K562 (cell line): ENCODE measurements at regions not wholly inside any gene's neighbourhood (a gene's known extent, or its start where the extent isn't known, plus 50 kb on each side); places are given as distances from the start of the nearest gene placed in this dataset.

Experiments used
- ATAC-seq: fragments of 200-7000 bp; cut with Tn5 transposase; 3 replicates; pipeline ENCODE4 v1.9.1; 2020; ENCODE audit warnings: moderate library complexity
- BruUV-seq: library from RNA; stranded (reverse); fragments of 400-500 nt; replicated peaks from 2 replicates; lab custom pipeline; 2021; lab: Mats Ljungman, UMichigan
- CTCF ChIA-PET: fragments of 300-600 bp; formaldehyde crosslinking; extraction: SDS; loops from one replicate; lab custom pipeline; 2021; ENCODE audit warnings: low intra/inter-chr PET ratio; lab: Yijun Ruan, JAX
- POLR2A ChIA-PET: fragments of 300-600, 350-650 bp; sonication (Branson Sonifier 250); formaldehyde crosslinking; extraction: SDS; loops from one replicate; lab custom pipeline; 2021; ENCODE audit warnings: antibody characterized with exemption, inconsistent platforms; lab: Yijun Ruan, JAX
- DNase-seq, 4 experiments: peaks; one replicate each; pipeline versions ENCODE4 v3.0.0 to v3.0.0-alpha.2; 2011 to 2018; ENCODE audit warnings: low spot score in 3 of 4, mixed read lengths in 3 of 4; ENCODE audit errors: extremely low read depth in 1 of 4
- FAIRE-seq: peaks from 2 replicates; lab custom pipeline; 2011; peaks lifted over from hg19 to GRCh38; lab: Jason Lieb, UNC
- H2AFZ ChIP-seq: 2 replicates; pipeline ENCODE4 v1.6.0; 2011; ENCODE audit warnings: low read depth, low read length, control low read depth, inconsistent platforms
- H3K27ac ChIP-seq: fragments of 200-600 bp; 3 replicates; pipeline ENCODE4 v1.8.0; 2011; ENCODE audit warnings: low read depth, mild to moderate bottlenecking, control low read depth, inconsistent platforms, low read length, moderate library complexity, mixed read lengths; ENCODE audit errors: extremely low read depth
- H3K27me3 ChIP-seq, 2 experiments: fragments of 300-600 bp in 1 of 2; 2 replicates in 1 of 2; 3 replicates in 1 of 2; pipeline versions ENCODE4 v1.6.0 to v1.8.0; 2011; ENCODE audit warnings: inconsistent platforms in 2 of 2, low read length in 2 of 2, mild to moderate bottlenecking in 1 of 2, mixed read lengths in 1 of 2, moderate library complexity in 1 of 2; ENCODE audit not compliant: control insufficient read depth in 2 of 2, insufficient read depth in 2 of 2
- H3K36me3 ChIP-seq: fragments of 300-600 bp; 3 replicates; pipeline ENCODE4 v1.8.0; 2011; ENCODE audit warnings: mild to moderate bottlenecking, low read length, inconsistent platforms; ENCODE audit not compliant: control insufficient read depth, insufficient read depth
- H3K4me1 ChIP-seq, 2 experiments: fragments of 200-600 bp in 1 of 2; replicated peaks in 1 of 2; 2 replicates in 1 of 2; 3 replicates in 1 of 2; pipeline versions ENCODE4 v1.5.1 to v1.8.0; 2011; ENCODE audit warnings: inconsistent platforms in 2 of 2, low read length in 2 of 2, mild to moderate bottlenecking in 1 of 2, mixed read lengths in 1 of 2, moderate library complexity in 1 of 2; ENCODE audit not compliant: control insufficient read depth in 2 of 2, insufficient read depth in 2 of 2
- H3K4me2 ChIP-seq: 2 replicates; pipeline ENCODE4 v1.6.1; 2011; ENCODE audit warnings: low read length, control low read depth, inconsistent platforms, mixed read lengths; ENCODE audit not compliant: insufficient read depth
- H3K4me3 ChIP-seq: fragments of 200-600 bp; sonication (generic), shearing (Covaris generic); 2 replicates; pipeline ENCODE4 v1.5.1; 2016; ENCODE audit warnings: control low read depth, inconsistent platforms
- H3K79me2 ChIP-seq: fragments of 200-600 bp; 3 replicates; pipeline ENCODE4 v1.8.0; 2011; ENCODE audit warnings: low read length, inconsistent platforms; ENCODE audit not compliant: control insufficient read depth, insufficient read depth
- H3K9ac ChIP-seq, 2 experiments: 2 replicates each; pipeline versions ENCODE4 v1.6.0 to v1.6.1; 2011; ENCODE audit warnings: low read depth in 2 of 2, low read length in 2 of 2, control low read depth in 1 of 2, inconsistent platforms in 1 of 2, mild to moderate bottlenecking in 1 of 2, mixed read lengths in 1 of 2; ENCODE audit not compliant: insufficient read depth in 1 of 2
- H3K9me1 ChIP-seq: one replicate; pipeline ENCODE4 v1.6.0; 2011; ENCODE audit warnings: inconsistent platforms, mild to moderate bottlenecking, low read length, moderate library complexity; ENCODE audit not compliant: control insufficient read depth, insufficient read depth
- H3K9me3 ChIP-seq: replicated peaks from 2 replicates; pipeline ENCODE4 v1.5.1; 2011; ENCODE audit warnings: low read depth, low read length, inconsistent platforms; ENCODE audit not compliant: control insufficient read depth, insufficient read depth
- H4K20me1 ChIP-seq: replicated peaks from 2 replicates; pipeline ENCODE4 v1.6.1; 2011; ENCODE audit warnings: low read length, inconsistent platforms, mixed read lengths; ENCODE audit not compliant: control insufficient read depth, insufficient read depth
- CEBPB ChIP-seq: fragments of 450-650 bp; IDR thresholded peaks from 2 replicates; pipeline ENCODE4 v1.6.1; 2016; ENCODE audit warnings: missing genetic modification characterization, missing compliant biosample characterization
- FOXK1 ChIP-seq: sonication (generic); formaldehyde crosslinking; IDR thresholded peaks from 2 replicates; pipeline ENCODE4 v1.8.0; 2022; ENCODE audit warnings: missing genetic modification reagents, mild to moderate bottlenecking, borderline replicate concordance
- SRSF9 ChIP-seq: fragments of 200-400 bp; formaldehyde crosslinking; IDR thresholded peaks from 2 replicates; pipeline ENCODE4 v1.6.1; 2017; ENCODE audit warnings: low read depth, low read length, borderline replicate concordance
- U2AF2 ChIP-seq: fragments of 200-400 bp; formaldehyde crosslinking; optimal IDR thresholded peaks from 2 replicates; pipeline ENCODE3; 2017; ENCODE audit warnings: low read depth, mild to moderate bottlenecking, low read length
- WGBS: fragments of 100-300 bp; shearing (Covaris generic); methylation state at CpG from one replicate; pipeline ENCODE4 v1.1.6; 2016; ENCODE audit warnings: low coverage, mixed read lengths; ENCODE audit not compliant: insufficient coverage; ENCODE audit errors: missing lambda C conversion rate; 5-methylcytosine and 5-hydroxymethylcytosine counted together
- in situ Hi-C: fragments of 300-500 bp; cut with MboI; formaldehyde crosslinking; loops from 4 replicates; pipeline ENCODE4 v1.15.0; 2018; ENCODE audit warnings: inconsistent platforms, mixed read lengths
- intact Hi-C: fragments of 100-400 bp; cut with micrococcal nuclease; formaldehyde crosslinking; loops from 2 replicates; pipeline ENCODE4 v1.14.2; 2022

DNA sequence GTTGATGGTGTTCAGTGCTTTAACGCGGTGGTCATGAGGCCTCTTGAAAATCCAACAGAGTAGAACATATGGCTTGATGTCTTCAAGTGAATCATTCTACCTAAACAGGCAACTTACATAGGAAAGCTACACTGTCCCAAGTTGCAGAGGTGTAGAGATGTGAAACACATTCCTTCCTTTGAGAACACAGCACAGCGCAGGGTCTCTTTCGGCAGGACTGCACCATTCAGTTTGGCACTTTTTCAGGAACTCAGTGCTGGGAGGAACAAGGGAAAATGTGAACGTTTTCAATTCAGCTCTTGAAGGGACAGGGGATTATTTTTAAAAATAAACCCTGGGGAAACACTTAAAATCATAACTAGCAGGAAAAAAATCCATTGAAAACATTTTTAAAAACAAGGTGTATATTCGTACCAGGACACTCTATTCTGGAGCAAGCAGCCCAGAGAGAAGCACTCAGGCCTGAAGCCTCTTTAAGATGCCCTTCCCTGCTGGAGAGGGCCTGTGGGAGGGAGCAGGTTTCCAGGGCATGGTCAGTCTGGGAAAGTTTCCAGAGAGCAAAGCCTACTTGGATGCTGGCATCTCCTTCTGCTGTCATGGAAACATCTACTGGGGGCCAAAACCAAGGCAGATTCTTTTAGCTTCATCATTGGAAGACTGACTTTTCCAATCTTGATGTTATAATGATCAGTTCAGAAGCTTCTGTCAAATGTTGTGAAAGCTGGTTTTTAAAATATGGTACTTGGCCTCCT, 60.4 kb upstream of the NPVF start:
- Histone ChIP-seq H3K79me2 (no peaks in the 10 kb centered on the region), H3K9ac (no peak overlapping the region), H3K36me3 (no peaks in the 10 kb centered on the region), H3K9me1 (no peaks in the 10 kb centered on the region), H3K4me3 (no peak overlapping the region), H2AFZ (no peak overlapping the region), H3K4me2 (no peak overlapping the region), H3K27me3 (peaks cover 3 to 4% of the 10 kb centered on the region in 2 experiments; a peak in 3 of 5 replicates), H3K4me1 (no peaks in the 10 kb centered on the region), H3K27ac (no peak overlapping the region), H3K9me3 (no peaks in the 10 kb centered on the region), H4K20me1 (no peaks in the 10 kb centered on the region)
- FAIRE-seq (no peak), DNase-seq (no peak), ATAC-seq (no peak)
- intact Hi-C loops, result no loop called here
- TF ChIP-seq U2AF2 (no peak), CEBPB (tag) (no peak), FOXK1 (no peak)
- BruUV-seq, result no TSS peak
- in situ Hi-C loops, result no loop called here
- ChIA-PET CTCF (no interaction called here), POLR2A (interaction anchor here (0.7 kb wide), 1 partner anchor 29 kb away, joined by 3 read pairs; no protein-coding TSS in a partner anchor)
- WGBS, result 2% methylated on average over 6 of the region's 6 CpGs

DNA sequence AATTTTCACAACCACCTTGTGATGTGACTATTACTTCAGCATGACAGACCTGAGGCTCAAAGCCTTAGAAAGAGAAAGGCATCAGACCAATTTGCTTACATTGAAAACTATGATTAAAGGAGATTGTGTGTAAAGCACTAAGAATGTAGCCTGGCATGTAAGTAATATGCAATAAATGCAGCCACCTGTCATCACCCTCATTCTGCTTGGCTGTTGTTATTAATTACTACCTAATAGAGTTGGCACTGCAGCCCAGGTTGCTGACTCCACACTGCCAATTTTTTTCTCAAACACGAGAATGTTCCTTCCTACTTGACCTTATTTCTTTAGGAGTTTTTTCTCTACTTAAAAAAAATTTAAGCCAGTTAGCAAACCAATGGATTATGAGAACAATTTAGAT, 61.2 kb upstream of the NPVF start:
- no peak for ATAC-seq
- intact Hi-C loops, result no loop called here

More for the DNA sequence above, 61.2 kb upstream of the NPVF start:
- Histone ChIP-seq H3K27ac (no peak overlapping the region), H4K20me1 (no peaks in the 10 kb centered on the region), H3K9me3 (no peaks in the 10 kb centered on the region), H2AFZ (no peak overlapping the region), H3K4me2 (no peak overlapping the region), H3K27me3 (peaks cover 7 to 9% of the 10 kb centered on the region in 2 experiments; a peak in 3 of 5 replicates), H3K4me1 (no peaks in the 10 kb centered on the region), H3K9ac (no peak overlapping the region), H3K4me3 (no peak overlapping the region), H3K79me2 (no peaks in the 10 kb centered on the region), H3K9me1 (no peaks in the 10 kb centered on the region), H3K36me3 (no peaks in the 10 kb centered on the region)
- WGBS, result 0% methylated on average over 1 of the region's 1 CpG
- BruUV-seq, result no TSS peak
- POLR2A ChIA-PET, result no interaction called here
- in situ Hi-C loops, result no loop called here
- no peak for DNase-seq
- FAIRE-seq, result no peak
- no peak for TF ChIP-seq SRSF9
- CTCF ChIA-PET, result no interaction called here
